Keratinocyte (primary cell): ENCODE measurements at regions not wholly inside any gene's neighbourhood (a gene's known extent, or its start where the extent isn't known, plus 50 kb on each side); places are given as distances from the start of the nearest gene placed in this dataset.

Experiments
- DNase-seq: peaks from one replicate; pipeline ENCODE4 v3.0.0-alpha.2; 2011; ENCODE audit warnings: low read depth, missing footprints, low spot score
- FAIRE-seq: peaks from 2 replicates; lab custom pipeline; 2011; peaks lifted over from hg19 to GRCh38; lab: Jason Lieb, UNC
- H2AFZ ChIP-seq: 2 replicates; pipeline ENCODE4 v1.6.0; 2012; ENCODE audit warnings: low read length, control low read depth, inconsistent platforms; ENCODE audit not compliant: control insufficient read depth
- H3K27ac ChIP-seq: 2 replicates; pipeline ENCODE4 v1.5.1; 2011; ENCODE audit warnings: low read length; ENCODE audit not compliant: control insufficient read depth, insufficient read depth
- H3K27me3 ChIP-seq: 3 replicates; pipeline ENCODE4 v1.6.0; 2011; ENCODE audit warnings: low read length; ENCODE audit not compliant: control insufficient read depth, insufficient read depth; ENCODE audit errors: extremely low read depth
- H3K36me3 ChIP-seq, 2 experiments: 2 replicates in 1 of 2; 3 replicates in 1 of 2; pipeline ENCODE4 v1.5.1; 2011; ENCODE audit warnings: low read length in 2 of 2, mild to moderate bottlenecking in 1 of 2; ENCODE audit not compliant: control insufficient read depth in 2 of 2, insufficient read depth in 2 of 2; ENCODE audit errors: extremely low read depth in 1 of 2
- H3K4me1 ChIP-seq: 3 replicates; pipeline ENCODE4 v1.5.1; 2011; ENCODE audit warnings: low read length; ENCODE audit not compliant: control insufficient read depth, insufficient read depth; ENCODE audit errors: extremely low read depth
- H3K4me2 ChIP-seq: 3 replicates; pipeline ENCODE4 v1.6.0; 2011; ENCODE audit warnings: low read depth, low read length; ENCODE audit not compliant: control insufficient read depth, insufficient read depth; ENCODE audit errors: extremely low read depth
- H3K4me3 ChIP-seq, 3 experiments: fragments of 200-600 bp in 1 of 3; sonication (generic) in 1 of 3; 2 replicates in 2 of 3; 3 replicates in 1 of 3; pipeline ENCODE4 v1.5.1; 2011 to 2016; ENCODE audit warnings: low read length in 3 of 3, mild to moderate bottlenecking in 3 of 3, control low read depth in 2 of 3, inconsistent platforms in 1 of 3, low read depth in 1 of 3, mixed read lengths in 1 of 3, mixed run types in 1 of 3, moderate library complexity in 1 of 3; ENCODE audit not compliant: control insufficient read depth in 2 of 3, insufficient read depth in 2 of 3; ENCODE audit errors: extremely low read depth in 1 of 3
- H3K79me2 ChIP-seq: 2 replicates; pipeline ENCODE4 v1.6.0; 2012; ENCODE audit warnings: low read length; ENCODE audit not compliant: control insufficient read depth, insufficient read depth
- H3K9ac ChIP-seq: 3 replicates; pipeline ENCODE4 v1.6.0; 2011; ENCODE audit warnings: low read length; ENCODE audit not compliant: control insufficient read depth, insufficient read depth; ENCODE audit errors: extremely low read depth
- H3K9me1 ChIP-seq: 3 replicates; pipeline ENCODE4 v1.6.0; 2011; ENCODE audit warnings: low read length; ENCODE audit not compliant: control insufficient read depth, insufficient read depth; ENCODE audit errors: extremely low read depth
- H3K9me3 ChIP-seq: 2 replicates; pipeline ENCODE4 v1.5.1; 2012; ENCODE audit warnings: low read depth, low read length; ENCODE audit not compliant: control insufficient read depth
- H4K20me1 ChIP-seq: 3 replicates; pipeline ENCODE4 v1.6.0; 2011; ENCODE audit warnings: low read length; ENCODE audit not compliant: control insufficient read depth, insufficient read depth; ENCODE audit errors: extremely low read depth
- CTCF ChIP-seq, 3 experiments: IDR thresholded peaks in 1 of 3; conservative IDR thresholded peaks in 1 of 3; optimal IDR thresholded peaks in 1 of 3; 2 replicates in 2 of 3; 3 replicates in 1 of 3; pipeline versions ENCODE3 to v1.5.1; 2011; ENCODE audit warnings: low read length in 3 of 3, mild to moderate bottlenecking in 3 of 3, moderate library complexity in 2 of 3, control low read depth in 1 of 3, inconsistent platforms in 1 of 3; ENCODE audit not compliant: insufficient read depth in 2 of 3; ENCODE audit errors: extremely low read depth in 1 of 3
- EZH2 ChIP-seq: IDR thresholded peaks from one replicate; pipeline ENCODE4 v1.6.1; 2012; ENCODE audit warnings: inconsistent platforms, mild to moderate bottlenecking, low read length, moderate library complexity
- dilution Hi-C: fragments of 300-500 bp; cut with MboI; formaldehyde crosslinking; loops from one replicate; pipeline ENCODE4 v1.7.0; 2020; ENCODE audit warnings: low sequenced_read_pairs; ENCODE audit not compliant: extremely low pct_ligation_motif_present

- no peak for TF ChIP-seq EZH2
- no peak for TF ChIP-seq CTCF (optimal IDR thresholded peaks at IDR 0.05 in 1 of 3, IDR thresholded peaks at IDR 0.05 in 1 of 3, conservative IDR thresholded peaks at IDR 0.05 in 1 of 3; ENCODE audit: extremely low read depth in 1 of 3, insufficient read depth in 2 of 3, low read length in 3 of 3)
- Histone ChIP-seq H3K36me3 (no peaks in the 10 kb centered on the region), H4K20me1 (no peaks in the 10 kb centered on the region), H3K79me2 (no peaks in the 10 kb centered on the region), H3K27me3 (no peaks in the 10 kb centered on the region), H3K9me3 (no peaks in the 10 kb centered on the region), H3K9me1 (no peaks in the 10 kb centered on the region), H3K4me2 (no peak overlapping the region), H2AFZ (no peak overlapping the region), H3K27ac (no peak overlapping the region), H3K9ac (no peak overlapping the region), H3K4me3 (no peak overlapping the region), H3K4me1 (peaks cover 5% of the 10 kb centered on the region)
- dilution Hi-C loops, result no loop called here
- DNase-seq (no peak), FAIRE-seq (no peak)
Measured at GRCh38 chr1:87208931-87209330, 119.7 kb upstream of the LMO4 start.

GRCh38 chr1:87210151-87210550, 118.5 kb upstream of the LMO4 start:
- dilution Hi-C loops, result no loop called here
- H3K4me3 ChIP-seq, result no peak overlapping the region
- no peaks in the 10 kb centered on the region for H3K4me1 ChIP-seq
- H3K9ac ChIP-seq, result no peak overlapping the region
- no peak overlapping the region for H3K4me2 ChIP-seq
- TF ChIP-seq EZH2 (no peak), CTCF (optimal IDR thresholded peaks at IDR 0.05 in 1 of 3, IDR thresholded peaks at IDR 0.05 in 1 of 3, conservative IDR thresholded peaks at IDR 0.05 in 1 of 3; ENCODE audit: extremely low read depth in 1 of 3, insufficient read depth in 2 of 3, low read length in 3 of 3) (no peak)
- no peak overlapping the region for H2AFZ ChIP-seq
- H3K9me1 ChIP-seq, result no peaks in the 10 kb centered on the region
- no peaks in the 10 kb centered on the region for H3K9me3 ChIP-seq
- DNase-seq (no peak), FAIRE-seq (no peak)
- no peaks in the 10 kb centered on the region for H4K20me1 ChIP-seq
- no peaks in the 10 kb centered on the region for H3K27me3 ChIP-seq
- no peak overlapping the region for H3K27ac ChIP-seq
- H3K36me3 ChIP-seq, result no peaks in the 10 kb centered on the region
- no peaks in the 10 kb centered on the region for H3K79me2 ChIP-seq
